Mammary epithelial cell (primary cell): ENCODE measurements at regions not wholly inside any gene's neighbourhood (a gene's known extent, or its start where the extent isn't known, plus 50 kb on each side); places are given as distances from the start of the nearest gene placed in this dataset.

Experiments
- CTCF ChIP-seq, 2 donors: IDR thresholded peaks in 1 of 2; conservative IDR thresholded peaks in 1 of 2; 2 replicates each; pipeline ENCODE4 v1.5.1; 2011 to 2012; ENCODE audit warnings: inconsistent platforms in 2 of 2, low read length in 2 of 2, mild to moderate bottlenecking in 2 of 2, control low read depth in 1 of 2, low read depth in 1 of 2; ENCODE audit not compliant: insufficient read depth in 1 of 2; ENCODE audit errors: extremely low read depth in 1 of 2
- EZH2 ChIP-seq: IDR thresholded peaks from 2 replicates; pipeline ENCODE4 v1.6.1; 2012; ENCODE audit warnings: low read length, inconsistent platforms, borderline replicate concordance

- TF ChIP-seq CTCF (conservative IDR thresholded peaks at IDR 0.05 in 1 of 2, IDR thresholded peaks at IDR 0.05 in 1 of 2; ENCODE audit: extremely low read depth in 1 of 2, insufficient read depth in 1 of 2, low read depth in 1 of 2, low read length in 2 of 2) = no peak
- no peak for TF ChIP-seq EZH2
Observed at GRCh38 chr7:108989319-108989718, 419.6 kb downstream of the DNAJB9 start.
